MCF 10A (cell line): ENCODE measurements at regions not wholly inside any gene's neighbourhood (a gene's known extent, or its start where the extent isn't known, plus 50 kb on each side); places are given as distances from the start of the nearest gene placed in this dataset.
"Not testable (repeated sequence)": the region's sequence is repeated elsewhere in the genome, so short reads cannot be mapped to it uniquely, and the experiment has no call there.

Source experiments
- BruUV-seq: library from RNA; stranded (reverse); fragments of 400-500 nt; replicated peaks from 2 replicates; lab custom pipeline; 2021; lab: Mats Ljungman, UMichigan
- CTCF ChIA-PET: fragments of 300-600 bp; sonication (Branson Sonifier 250); formaldehyde crosslinking; extraction: SDS; loops from one replicate; lab custom pipeline; 2021; ENCODE audit warnings: antibody characterized with exemption, inconsistent platforms; lab: Yijun Ruan, JAX
- POLR2A ChIA-PET: fragments of 300-600, 350-650 bp; sonication (Branson Sonifier 250); formaldehyde crosslinking; extraction: SDS; loops from one replicate; lab custom pipeline; 2020; ENCODE audit warnings: antibody characterized with exemption, inconsistent platforms; lab: Yijun Ruan, JAX
- DNase-seq: peaks from one replicate; pipeline ENCODE4 v3.0.0-alpha.2; 2018; ENCODE audit not compliant: unreplicated experiment
- H3K27ac Mint-ChIP-seq: one replicate; pipeline ENCODE4 v1.8.0; 2022; ENCODE audit warnings: mild to moderate bottlenecking, low read depth, mixed read lengths; ENCODE audit not compliant: unreplicated experiment
- H3K27me3 Mint-ChIP-seq: one replicate; pipeline ENCODE4 v1.8.0; 2022; ENCODE audit warnings: mixed read lengths; ENCODE audit not compliant: insufficient read depth, unreplicated experiment
- H3K36me3 Mint-ChIP-seq: one replicate; pipeline ENCODE4 v1.8.0; 2022; ENCODE audit warnings: mild to moderate bottlenecking, moderate library complexity, mixed read lengths; ENCODE audit not compliant: insufficient read depth, unreplicated experiment
- H3K4me1 Mint-ChIP-seq: one replicate; pipeline ENCODE4 v1.8.0; 2022; ENCODE audit warnings: mixed read lengths; ENCODE audit not compliant: insufficient read depth, unreplicated experiment
- H3K4me3 Mint-ChIP-seq: one replicate; pipeline ENCODE4 v1.8.0; 2022; ENCODE audit warnings: mild to moderate bottlenecking, moderate library complexity, mixed read lengths; ENCODE audit not compliant: unreplicated experiment
- H3K9me3 Mint-ChIP-seq: one replicate; pipeline ENCODE4 v1.8.0; 2022; ENCODE audit warnings: mixed read lengths; ENCODE audit not compliant: unreplicated experiment
- CTCF ChIP-seq: fragments of 200-600 bp; IDR thresholded peaks from one replicate; pipeline ENCODE4 v1.8.0; 2022; ENCODE audit warnings: antibody characterized with exemption, mild to moderate bottlenecking; ENCODE audit not compliant: unreplicated experiment
- intact Hi-C: fragments of 100-400 bp; cut with micrococcal nuclease; formaldehyde crosslinking; loops from 2 replicates; pipeline ENCODE4 v1.14.1; 2022

DNA sequence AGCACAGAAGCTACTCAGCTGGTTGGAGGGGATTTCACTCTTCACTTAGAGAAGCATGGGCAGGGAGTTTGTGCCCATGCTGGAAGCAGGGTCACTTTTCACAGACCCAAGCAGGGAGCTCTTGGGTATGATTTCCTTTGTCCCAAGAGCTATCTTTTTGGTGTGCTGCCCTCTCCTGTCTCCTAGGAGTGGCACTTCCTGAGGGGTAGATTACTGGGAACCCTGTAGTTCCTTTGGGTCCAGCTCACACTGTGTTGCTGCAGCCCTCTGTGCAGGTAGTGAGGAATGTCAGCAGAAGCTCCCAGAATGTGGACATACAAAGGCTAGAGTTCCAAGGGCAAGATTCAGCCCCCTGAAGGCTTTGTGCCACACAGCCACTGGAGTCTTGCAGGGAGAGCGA, 537.1 kb upstream of the ANO3 start:
- ChIA-PET POLR2A (interaction anchor here (1.0 kb wide), 1 partner anchor 114 kb away, joined by 3 read pairs; no protein-coding TSS in a partner anchor), CTCF (no interaction called here)
- no peak for DNase-seq
- Mint-ChIP-seq H3K4me3 (no peak overlapping the region), H3K27ac (no peak overlapping the region), H3K4me1 (no peaks in the 10 kb centered on the region), H3K27me3 (peaks cover 5% of the 10 kb centered on the region), H3K36me3 (no peaks in the 10 kb centered on the region), H3K9me3 (no peaks in the 10 kb centered on the region)
- BruUV-seq = no TSS peak
- intact Hi-C loops = no loop called here
- no peak for TF ChIP-seq CTCF

GRCh38 chr11:25816411-25816810, 515.5 kb upstream of the ANO3 start:
- Mint-ChIP-seq H3K27ac (no peak overlapping the region), H3K36me3 (no peaks in the 10 kb centered on the region), H3K27me3 (no peaks in the 10 kb centered on the region), H3K4me1 (no peaks in the 10 kb centered on the region), H3K9me3 (peaks cover 3% of the 10 kb centered on the region), H3K4me3 (no peak overlapping the region)
- no TSS peak for BruUV-seq
- intact Hi-C loops = no loop called here
- no peak for DNase-seq
- TF ChIP-seq CTCF = no peak
- CTCF ChIA-PET = no interaction called here
- POLR2A ChIA-PET = no interaction called here

GRCh38 chr11:25824688-25825087, 507.2 kb upstream of the ANO3 start:
- CTCF ChIA-PET = no interaction called here
- BruUV-seq = no TSS peak
- H3K4me1 Mint-ChIP-seq = no peaks in the 10 kb centered on the region
- H3K27me3 Mint-ChIP-seq = no peaks in the 10 kb centered on the region
- H3K4me3 Mint-ChIP-seq = no peak overlapping the region
- TF ChIP-seq CTCF = no peak
- H3K36me3 Mint-ChIP-seq = no peaks in the 10 kb centered on the region
- H3K27ac Mint-ChIP-seq = no peak overlapping the region
- DNase-seq = no peak
- peaks cover 12% of the 10 kb centered on the region for H3K9me3 Mint-ChIP-seq
- intact Hi-C loops = no loop called here
- POLR2A ChIA-PET = no interaction called here

DNA sequence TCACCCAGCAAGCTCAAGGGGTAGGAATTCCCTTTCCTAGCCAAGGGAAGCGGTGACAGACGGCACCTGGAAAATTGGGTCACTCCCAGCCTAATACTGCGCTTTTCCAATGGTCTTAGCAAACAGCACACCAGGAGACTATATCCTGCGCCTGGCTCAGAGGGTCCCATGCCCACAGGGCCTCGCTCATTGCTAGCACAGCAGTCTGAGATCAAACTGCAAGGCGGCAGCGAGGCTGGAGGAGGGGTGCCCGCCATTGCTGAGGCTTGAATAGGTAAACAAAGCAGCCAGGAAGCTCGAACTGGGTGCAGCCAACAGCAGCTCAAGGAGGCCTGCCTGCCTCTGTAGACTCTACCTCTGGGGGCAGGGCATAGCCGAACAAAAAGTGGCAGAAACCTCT, 500.4 kb upstream of the ANO3 start:
- H3K4me3 Mint-ChIP-seq, H3K27ac Mint-ChIP-seq, H3K36me3 Mint-ChIP-seq, H3K4me1 Mint-ChIP-seq, H3K27me3 Mint-ChIP-seq, DNase-seq, BruUV-seq, CTCF ChIA-PET, POLR2A ChIA-PET, intact Hi-C loops: not testable (repeated sequence)
- peaks cover 14% of the 10 kb centered on the region for H3K9me3 Mint-ChIP-seq
